ENCODE measurements at regions not wholly inside any gene's neighbourhood (a gene's known extent, or its start where the extent isn't known, plus 50 kb on each side); places are given as distances from the start of the nearest gene placed in this dataset.

- H3K36me3 Mint-ChIP-seq (ENCODE audit: low read depth) = peaks cover 7% of the 10 kb centered on the region
Measured at GRCh38 chr5:117236941-117237340, 662.3 kb upstream of the SEMA6A start.

More at GRCh38 chr5:117236941-117237340, 662.3 kb upstream of the SEMA6A start:
- Histone ChIP-seq H3K4me3 (no peak overlapping the region), H3K4me1 (ENCODE audit: insufficient read depth) (no peaks in the 10 kb centered on the region), H3K79me2 (replicated peaks; ENCODE audit: insufficient read depth) (no peaks in the 10 kb centered on the region), H3K4me2 (no peak overlapping the region), H3K36me3 (ENCODE audit: insufficient read depth) (0 out of 2 replicates have a peak, but pooled peaks cover 3% of the 10 kb centered on the region), H3F3A (replicated peaks; ENCODE audit: low read depth) (no peaks in the 10 kb centered on the region), H3K9me2 (ENCODE audit: insufficient read depth) (no peaks in the 10 kb centered on the region), H4K20me1 (replicated peaks; ENCODE audit: insufficient read depth) (no peaks in the 10 kb centered on the region), H3K27me3 (ENCODE audit: insufficient read depth) (no peaks in the 10 kb centered on the region), H3K27ac (ENCODE audit: low read depth) (no peak overlapping the region), H2AFZ (no peak overlapping the region)
- TF ChIP-seq POLR2AphosphoS5 (IDR thresholded peaks at IDR 0.05; ENCODE audit: low read depth) (no peak), JUNB (IDR thresholded peaks at IDR 0.05; ENCODE audit: unreplicated experiment) (no peak), CREB1 (CRISPR knock-in tag; IDR thresholded peaks at IDR 0.05; ENCODE audit: low read depth) (no peak), ZNF114 (CRISPR knock-in tag; IDR thresholded peaks at IDR 0.05) (no peak), EZH2 (IDR thresholded peaks at IDR 0.05; ENCODE audit: low read depth, unreplicated experiment) (no peak), ZNF331 (CRISPR knock-in tag; IDR thresholded peaks at IDR 0.05; ENCODE audit: low read depth) (no peak), EZH2phosphoT487 (IDR thresholded peaks at IDR 0.05; ENCODE audit: unreplicated experiment) (no peak), NANOG (IDR thresholded peaks at IDR 0.05; ENCODE audit: borderline replicate concordance) (no peak), STAT1 (IDR thresholded peaks at IDR 0.05; ENCODE audit: unreplicated experiment) (no peak)
- TF ChIP-seq, protein P1, sequence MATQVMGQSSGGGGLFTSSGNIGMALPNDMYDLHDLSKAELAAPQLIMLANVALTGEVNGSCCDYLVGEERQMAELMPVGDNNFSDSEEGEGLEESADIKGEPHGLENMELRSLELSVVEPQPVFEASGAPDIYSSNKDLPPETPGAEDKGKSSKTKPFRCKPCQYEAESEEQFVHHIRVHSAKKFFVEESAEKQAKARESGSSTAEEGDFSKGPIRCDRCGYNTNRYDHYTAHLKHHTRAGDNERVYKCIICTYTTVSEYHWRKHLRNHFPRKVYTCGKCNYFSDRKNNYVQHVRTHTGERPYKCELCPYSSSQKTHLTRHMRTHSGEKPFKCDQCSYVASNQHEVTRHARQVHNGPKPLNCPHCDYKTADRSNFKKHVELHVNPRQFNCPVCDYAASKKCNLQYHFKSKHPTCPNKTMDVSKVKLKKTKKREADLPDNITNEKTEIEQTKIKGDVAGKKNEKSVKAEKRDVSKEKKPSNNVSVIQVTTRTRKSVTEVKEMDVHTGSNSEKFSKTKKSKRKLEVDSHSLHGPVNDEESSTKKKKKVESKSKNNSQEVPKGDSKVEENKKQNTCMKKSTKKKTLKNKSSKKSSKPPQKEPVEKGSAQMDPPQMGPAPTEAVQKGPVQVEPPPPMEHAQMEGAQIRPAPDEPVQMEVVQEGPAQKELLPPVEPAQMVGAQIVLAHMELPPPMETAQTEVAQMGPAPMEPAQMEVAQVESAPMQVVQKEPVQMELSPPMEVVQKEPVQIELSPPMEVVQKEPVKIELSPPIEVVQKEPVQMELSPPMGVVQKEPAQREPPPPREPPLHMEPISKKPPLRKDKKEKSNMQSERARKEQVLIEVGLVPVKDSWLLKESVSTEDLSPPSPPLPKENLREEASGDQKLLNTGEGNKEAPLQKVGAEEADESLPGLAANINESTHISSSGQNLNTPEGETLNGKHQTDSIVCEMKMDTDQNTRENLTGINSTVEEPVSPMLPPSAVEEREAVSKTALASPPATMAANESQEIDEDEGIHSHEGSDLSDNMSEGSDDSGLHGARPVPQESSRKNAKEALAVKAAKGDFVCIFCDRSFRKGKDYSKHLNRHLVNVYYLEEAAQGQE (IDR thresholded peaks at IDR 0.05; ENCODE audit: unreplicated experiment) = no peak
- TF ChIP-seq, protein P2, sequence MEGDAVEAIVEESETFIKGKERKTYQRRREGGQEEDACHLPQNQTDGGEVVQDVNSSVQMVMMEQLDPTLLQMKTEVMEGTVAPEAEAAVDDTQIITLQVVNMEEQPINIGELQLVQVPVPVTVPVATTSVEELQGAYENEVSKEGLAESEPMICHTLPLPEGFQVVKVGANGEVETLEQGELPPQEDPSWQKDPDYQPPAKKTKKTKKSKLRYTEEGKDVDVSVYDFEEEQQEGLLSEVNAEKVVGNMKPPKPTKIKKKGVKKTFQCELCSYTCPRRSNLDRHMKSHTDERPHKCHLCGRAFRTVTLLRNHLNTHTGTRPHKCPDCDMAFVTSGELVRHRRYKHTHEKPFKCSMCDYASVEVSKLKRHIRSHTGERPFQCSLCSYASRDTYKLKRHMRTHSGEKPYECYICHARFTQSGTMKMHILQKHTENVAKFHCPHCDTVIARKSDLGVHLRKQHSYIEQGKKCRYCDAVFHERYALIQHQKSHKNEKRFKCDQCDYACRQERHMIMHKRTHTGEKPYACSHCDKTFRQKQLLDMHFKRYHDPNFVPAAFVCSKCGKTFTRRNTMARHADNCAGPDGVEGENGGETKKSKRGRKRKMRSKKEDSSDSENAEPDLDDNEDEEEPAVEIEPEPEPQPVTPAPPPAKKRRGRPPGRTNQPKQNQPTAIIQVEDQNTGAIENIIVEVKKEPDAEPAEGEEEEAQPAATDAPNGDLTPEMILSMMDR (conservative IDR thresholded peaks at IDR 0.05; ENCODE audit: low read depth in 2 of 2) = no peak
- TF ChIP-seq, protein P3, sequence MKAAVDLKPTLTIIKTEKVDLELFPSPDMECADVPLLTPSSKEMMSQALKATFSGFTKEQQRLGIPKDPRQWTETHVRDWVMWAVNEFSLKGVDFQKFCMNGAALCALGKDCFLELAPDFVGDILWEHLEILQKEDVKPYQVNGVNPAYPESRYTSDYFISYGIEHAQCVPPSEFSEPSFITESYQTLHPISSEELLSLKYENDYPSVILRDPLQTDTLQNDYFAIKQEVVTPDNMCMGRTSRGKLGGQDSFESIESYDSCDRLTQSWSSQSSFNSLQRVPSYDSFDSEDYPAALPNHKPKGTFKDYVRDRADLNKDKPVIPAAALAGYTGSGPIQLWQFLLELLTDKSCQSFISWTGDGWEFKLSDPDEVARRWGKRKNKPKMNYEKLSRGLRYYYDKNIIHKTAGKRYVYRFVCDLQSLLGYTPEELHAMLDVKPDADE (IDR thresholded peaks at IDR 0.05) = no peak
- TF ChIP-seq, protein P4, sequence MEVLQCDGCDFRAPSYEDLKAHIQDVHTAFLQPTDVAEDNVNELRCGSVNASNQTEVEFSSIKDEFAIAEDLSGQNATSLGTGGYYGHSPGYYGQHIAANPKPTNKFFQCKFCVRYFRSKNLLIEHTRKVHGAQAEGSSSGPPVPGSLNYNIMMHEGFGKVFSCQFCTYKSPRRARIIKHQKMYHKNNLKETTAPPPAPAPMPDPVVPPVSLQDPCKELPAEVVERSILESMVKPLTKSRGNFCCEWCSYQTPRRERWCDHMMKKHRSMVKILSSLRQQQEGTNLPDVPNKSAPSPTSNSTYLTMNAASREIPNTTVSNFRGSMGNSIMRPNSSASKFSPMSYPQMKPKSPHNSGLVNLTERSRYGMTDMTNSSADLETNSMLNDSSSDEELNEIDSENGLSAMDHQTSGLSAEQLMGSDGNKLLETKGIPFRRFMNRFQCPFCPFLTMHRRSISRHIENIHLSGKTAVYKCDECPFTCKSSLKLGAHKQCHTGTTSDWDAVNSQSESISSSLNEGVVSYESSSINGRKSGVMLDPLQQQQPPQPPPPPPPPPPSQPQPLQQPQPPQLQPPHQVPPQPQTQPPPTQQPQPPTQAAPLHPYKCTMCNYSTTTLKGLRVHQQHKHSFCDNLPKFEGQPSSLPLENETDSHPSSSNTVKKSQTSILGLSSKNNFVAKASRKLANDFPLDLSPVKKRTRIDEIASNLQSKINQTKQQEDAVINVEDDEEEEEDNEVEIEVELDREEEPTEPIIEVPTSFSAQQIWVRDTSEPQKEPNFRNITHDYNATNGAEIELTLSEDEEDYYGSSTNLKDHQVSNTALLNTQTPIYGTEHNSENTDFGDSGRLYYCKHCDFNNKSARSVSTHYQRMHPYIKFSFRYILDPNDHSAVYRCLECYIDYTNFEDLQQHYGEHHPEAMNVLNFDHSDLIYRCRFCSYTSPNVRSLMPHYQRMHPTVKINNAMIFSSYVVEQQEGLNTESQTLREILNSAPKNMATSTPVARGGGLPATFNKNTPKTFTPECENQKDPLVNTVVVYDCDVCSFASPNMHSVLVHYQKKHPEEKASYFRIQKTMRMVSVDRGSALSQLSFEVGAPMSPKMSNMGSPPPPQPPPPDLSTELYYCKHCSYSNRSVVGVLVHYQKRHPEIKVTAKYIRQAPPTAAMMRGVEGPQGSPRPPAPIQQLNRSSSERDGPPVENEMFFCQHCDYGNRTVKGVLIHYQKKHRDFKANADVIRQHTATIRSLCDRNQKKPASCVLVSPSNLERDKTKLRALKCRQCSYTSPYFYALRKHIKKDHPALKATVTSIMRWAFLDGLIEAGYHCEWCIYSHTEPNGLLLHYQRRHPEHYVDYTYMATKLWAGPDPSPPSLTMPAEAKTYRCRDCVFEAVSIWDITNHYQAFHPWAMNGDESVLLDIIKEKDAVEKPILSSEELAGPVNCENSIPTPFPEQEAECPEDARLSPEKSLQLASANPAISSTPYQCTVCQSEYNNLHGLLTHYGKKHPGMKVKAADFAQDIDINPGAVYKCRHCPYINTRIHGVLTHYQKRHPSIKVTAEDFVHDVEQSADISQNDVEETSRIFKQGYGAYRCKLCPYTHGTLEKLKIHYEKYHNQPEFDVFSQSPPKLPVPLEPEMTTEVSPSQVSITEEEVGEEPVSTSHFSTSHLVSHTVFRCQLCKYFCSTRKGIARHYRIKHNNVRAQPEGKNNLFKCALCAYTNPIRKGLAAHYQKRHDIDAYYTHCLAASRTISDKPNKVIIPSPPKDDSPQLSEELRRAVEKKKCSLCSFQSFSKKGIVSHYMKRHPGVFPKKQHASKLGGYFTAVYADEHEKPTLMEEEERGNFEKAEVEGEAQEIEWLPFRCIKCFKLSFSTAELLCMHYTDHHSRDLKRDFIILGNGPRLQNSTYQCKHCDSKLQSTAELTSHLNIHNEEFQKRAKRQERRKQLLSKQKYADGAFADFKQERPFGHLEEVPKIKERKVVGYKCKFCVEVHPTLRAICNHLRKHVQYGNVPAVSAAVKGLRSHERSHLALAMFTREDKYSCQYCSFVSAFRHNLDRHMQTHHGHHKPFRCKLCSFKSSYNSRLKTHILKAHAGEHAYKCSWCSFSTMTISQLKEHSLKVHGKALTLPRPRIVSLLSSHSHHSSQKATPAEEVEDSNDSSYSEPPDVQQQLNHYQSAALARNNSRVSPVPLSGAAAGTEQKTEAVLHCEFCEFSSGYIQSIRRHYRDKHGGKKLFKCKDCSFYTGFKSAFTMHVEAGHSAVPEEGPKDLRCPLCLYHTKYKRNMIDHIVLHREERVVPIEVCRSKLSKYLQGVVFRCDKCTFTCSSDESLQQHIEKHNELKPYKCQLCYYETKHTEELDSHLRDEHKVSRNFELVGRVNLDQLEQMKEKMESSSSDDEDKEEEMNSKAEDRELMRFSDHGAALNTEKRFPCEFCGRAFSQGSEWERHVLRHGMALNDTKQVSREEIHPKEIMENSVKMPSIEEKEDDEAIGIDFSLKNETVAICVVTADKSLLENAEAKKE (CRISPR knock-in tag; IDR thresholded peaks at IDR 0.05) = no peak
- ATAC-seq (no peak), DNase-seq (ENCODE audit: low spot score) (no peak)
- H3K27ac Mint-ChIP-seq = no peak overlapping the region
- H3K4me1 Mint-ChIP-seq = no peaks in the 10 kb centered on the region
- no peak overlapping the region for H3K4me3 Mint-ChIP-seq
- H3K27me3 Mint-ChIP-seq (ENCODE audit: insufficient read depth, low read depth, poor library complexity) = no peaks in the 10 kb centered on the region
- H3K9me3 Mint-ChIP-seq = peaks cover 16% of the 10 kb centered on the region

All from GM23338 (cell line).